HG03521 (cell line): ENCODE measurements at regions not wholly inside any gene's neighbourhood (a gene's known extent, or its start where the extent isn't known, plus 50 kb on each side); places are given as distances from the start of the nearest gene placed in this dataset.
"Not testable (repeated sequence)": the region's sequence is repeated elsewhere in the genome, so short reads cannot be mapped to it uniquely, and the experiment has no call there.

Experiments used
- ATAC-seq: cut with Tn5 transposase; IDR thresholded peaks from one replicate; pipeline ENCODE4 v1.9.1; 2021; ENCODE audit warnings: mild to moderate bottlenecking, moderate library complexity; ENCODE audit not compliant: unreplicated experiment

GRCh38 chr10:31687663-31688482, 240.8 kb downstream of the ARHGAP12 start:
- no peak for ATAC-seq

- no peak for ATAC-seq
Observed at GRCh38 chr10:31686599-31686998, 242.0 kb downstream of the ARHGAP12 start.

GRCh38 chr10:31683682-31684081, 244.9 kb downstream of the ARHGAP12 start:
- ATAC-seq, result no peak

- no peak for ATAC-seq
Observed at GRCh38 chr10:31679936-31680335, 248.7 kb downstream of the ARHGAP12 start.

- ATAC-seq, result no peak
Observed at GRCh38 chr10:31678575-31679516, 249.8 kb downstream of the ARHGAP12 start.

- no peak for ATAC-seq
Observed at GRCh38 chr10:31678139-31678536, 250.5 kb downstream of the ARHGAP12 start.

- ATAC-seq, result no peak
Observed at GRCh38 chr10:31677195-31678138, 251.2 kb downstream of the ARHGAP12 start.

GRCh38 chr10:31675726-31676125, 252.9 kb downstream of the ARHGAP12 start:
- no peak for ATAC-seq

- ATAC-seq, result no peak
Observed at GRCh38 chr10:31669357-31669756, 259.3 kb downstream of the ARHGAP12 start.

GRCh38 chr10:31668326-31668725, 260.3 kb downstream of the ARHGAP12 start:
- no peak for ATAC-seq

- ATAC-seq, result not testable (repeated sequence)
Observed at GRCh38 chr10:31665764-31666279, 262.8 kb downstream of the ARHGAP12 start.

- no peak for ATAC-seq
Observed at GRCh38 chr10:31664803-31665202, 263.8 kb downstream of the ARHGAP12 start.

GRCh38 chr10:31664071-31664470, 264.6 kb downstream of the ARHGAP12 start:
- not testable (repeated sequence) for ATAC-seq

GRCh38 chr10:31660300-31660699, 268.3 kb downstream of the ARHGAP12 start:
- ATAC-seq, result no peak

GRCh38 chr10:31659665-31660064, 269.0 kb downstream of the ARHGAP12 start:
- no peak for ATAC-seq

- no peak for ATAC-seq
Observed at GRCh38 chr10:31657434-31657872, 271.2 kb downstream of the ARHGAP12 start.

- ATAC-seq, result no peak
Observed at GRCh38 chr10:31656851-31657433, 271.7 kb downstream of the ARHGAP12 start.

GRCh38 chr10:31652038-31652437, 276.6 kb downstream of the ARHGAP12 start:
- no peak for ATAC-seq

- no peak for ATAC-seq
Observed at GRCh38 chr10:31650010-31650409, 278.6 kb downstream of the ARHGAP12 start.

GRCh38 chr10:31648966-31649365, 279.7 kb downstream of the ARHGAP12 start:
- no peak for ATAC-seq
